ENCODE measurements at regions not wholly inside any gene's neighbourhood (a gene's known extent, or its start where the extent isn't known, plus 50 kb on each side); places are given as distances from the start of the nearest gene placed in this dataset.

- DNase-seq (ENCODE audit: low spot score) = no peak
Observed at GRCh38 chr2:181367411-181367810, 89.8 kb upstream of the ITGA4 start.

GRCh38 chr2:181367906-181368435 lies 89.2 kb upstream of the ITGA4 start:
- DNase-seq (ENCODE audit: low spot score) = no peak
- intact Hi-C loops (cut with DNase I) = no loop called here

More at GRCh38 chr2:181367411-181367810, 89.8 kb upstream of the ITGA4 start:
- intact Hi-C loops (cut with DNase I) = no loop called here

- intact Hi-C loops (cut with DNase I) = no loop called here
- DNase-seq (ENCODE audit: low spot score) = no peak
Observed at GRCh38 chr2:181370126-181370525, 87.1 kb upstream of the ITGA4 start.

- intact Hi-C loops (cut with DNase I) = no loop called here
- DNase-seq (ENCODE audit: low spot score) = no peak
Observed at GRCh38 chr2:181371195-181371594, 86.0 kb upstream of the ITGA4 start.

GRCh38 chr2:181371782-181372645 lies 85.2 kb upstream of the ITGA4 start:
- intact Hi-C loops (cut with DNase I) = no loop called here
- no peak for DNase-seq (ENCODE audit: low spot score)

- intact Hi-C loops (cut with DNase I) = no loop called here
- DNase-seq (ENCODE audit: low spot score) = no peak
Observed at GRCh38 chr2:181372646-181373040, 84.5 kb upstream of the ITGA4 start.

GRCh38 chr2:181374781-181375675 lies 82.2 kb upstream of the ITGA4 start:
- no peak for DNase-seq (ENCODE audit: low spot score)
- intact Hi-C loops (cut with DNase I) = no loop called here

GRCh38 chr2:181376442-181376841 lies 80.7 kb upstream of the ITGA4 start:
- intact Hi-C loops (cut with DNase I) = no loop called here
- no peak for DNase-seq (ENCODE audit: low spot score)

- DNase-seq (ENCODE audit: low spot score) = no peak
- intact Hi-C loops (cut with DNase I) = no loop called here
Observed at GRCh38 chr2:181376999-181377398, 80.2 kb upstream of the ITGA4 start.

- no peak for DNase-seq (ENCODE audit: low spot score)
- intact Hi-C loops (cut with DNase I) = no loop called here
Observed at GRCh38 chr2:181378491-181378890, 78.7 kb upstream of the ITGA4 start.

GRCh38 chr2:181380581-181380980 lies 76.6 kb upstream of the ITGA4 start:
- intact Hi-C loops (cut with DNase I) = no loop called here
- no peak for DNase-seq (ENCODE audit: low spot score)

GRCh38 chr2:181384923-181385322 lies 72.3 kb upstream of the ITGA4 start:
- DNase-seq (ENCODE audit: low spot score) = no peak
- intact Hi-C loops (cut with DNase I) = no loop called here

- intact Hi-C loops (cut with DNase I) = no loop called here
- no peak for DNase-seq (ENCODE audit: low spot score)
Observed at GRCh38 chr2:181389524-181389923, 67.7 kb upstream of the ITGA4 start.

- intact Hi-C loops (cut with DNase I) = no loop called here
Observed at GRCh38 chr2:181393472-181393871, 63.7 kb upstream of the ITGA4 start.

GRCh38 chr2:181394741-181395437 lies 62.3 kb upstream of the ITGA4 start:
- intact Hi-C loops (cut with DNase I) = no loop called here
- no peak for DNase-seq (ENCODE audit: low spot score)

More at GRCh38 chr2:181393472-181393871, 63.7 kb upstream of the ITGA4 start:
- no peak for DNase-seq (ENCODE audit: low spot score)

GRCh38 chr2:181395851-181396250 lies 61.3 kb upstream of the ITGA4 start:
- intact Hi-C loops (cut with DNase I) = no loop called here
- DNase-seq (ENCODE audit: low spot score) = no peak

GRCh38 chr2:181396256-181397123 lies 60.7 kb upstream of the ITGA4 start:
- intact Hi-C loops (cut with DNase I) = no loop called here

GRCh38 chr2:181397331-181397730 lies 59.9 kb upstream of the ITGA4 start:
- intact Hi-C loops (cut with DNase I) = no loop called here

More at GRCh38 chr2:181396256-181397123, 60.7 kb upstream of the ITGA4 start:
- no peak for DNase-seq (ENCODE audit: low spot score)

GRCh38 chr2:181398000-181398399 lies 59.2 kb upstream of the ITGA4 start:
- DNase-seq (ENCODE audit: low spot score) = no peak
- intact Hi-C loops (cut with DNase I) = no loop called here

More at GRCh38 chr2:181397331-181397730, 59.9 kb upstream of the ITGA4 start:
- DNase-seq (ENCODE audit: low spot score) = no peak

Measured in cardiac septum (tissue), 1 donor.